ENCODE measurements at regions not wholly inside any gene's neighbourhood (a gene's known extent, or its start where the extent isn't known, plus 50 kb on each side); places are given as distances from the start of the nearest gene placed in this dataset.
A peak's percentile ranks its signal among the peaks of the same experiment; 100 is the strongest.
"Not testable (repeated sequence)": the region's sequence is repeated elsewhere in the genome, so short reads cannot be mapped to it uniquely, and the experiment has no call there.

DNA sequence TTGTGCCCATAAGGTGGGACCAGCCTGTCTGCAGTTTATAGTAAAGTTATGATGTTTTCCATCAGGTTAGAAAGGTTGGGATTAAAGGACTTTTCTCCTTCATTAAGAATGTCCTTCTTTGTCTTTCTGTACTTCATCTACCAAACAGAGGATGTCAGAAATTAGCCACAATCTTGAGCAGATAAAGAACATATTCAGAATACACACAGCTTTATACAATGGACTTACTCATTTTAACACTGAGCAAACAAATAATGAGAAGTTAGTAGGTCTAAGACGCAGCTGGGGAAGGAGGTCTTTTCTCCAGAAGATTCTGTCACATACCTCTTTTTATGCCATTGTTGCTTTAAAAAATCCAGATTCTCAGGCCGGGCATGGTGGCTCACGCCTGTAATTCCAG is 57.0 kb upstream of the CYP2D6 start:
- intact Hi-C loops (cut with DNase I) = no loop called here
- no peak for TF ChIP-seq POLR2A (IDR thresholded peaks at IDR 0.05)
- no peak for TF ChIP-seq CTCF (IDR thresholded peaks at IDR 0.05)

GRCh38 chr22:42185915-42186439 is 55.4 kb upstream of the CYP2D6 start:
- peaks cover 0 to 6% (median 0%) of the 10 kb centered on the region in 4 donors for H3K4me1 ChIP-seq
- TF ChIP-seq POLR2A (IDR thresholded peaks at IDR 0.05) = no peak
- no peak for TF ChIP-seq CTCF (IDR thresholded peaks at IDR 0.05)
- H3K36me3 ChIP-seq = no peaks in the 10 kb centered on the region
- no peaks in the 10 kb centered on the region for H3K27me3 ChIP-seq
- 79% methylated on average over 2 of the region's 2 CpGs for WGBS (ENCODE audit: insufficient coverage, low coverage, low lambda C conversion rate, missing lambda C conversion rate)
- no peak overlapping the region for H3K4me3 ChIP-seq
- DNase-seq (no peak), ATAC-seq (no peak)
- H3K27ac ChIP-seq = no peak overlapping the region
- no peaks in the 10 kb centered on the region for H3K9me3 ChIP-seq
- intact Hi-C loops (cut with DNase I) = no loop called here

More for the DNA sequence above, 57.0 kb upstream of the CYP2D6 start:
- Histone ChIP-seq H3K9me3 (no peaks in the 10 kb centered on the region), H3K27me3 (no peaks in the 10 kb centered on the region), H3K4me1 (peaks cover 0 to 6% (median 3%) of the 10 kb centered on the region in 4 donors), H3K4me3 (no peak overlapping the region), H3K36me3 (no peaks in the 10 kb centered on the region), H3K27ac (no peak overlapping the region)
- WGBS (ENCODE audit: insufficient coverage, low coverage, low lambda C conversion rate, missing lambda C conversion rate) = 94% methylated on average over 3 of the region's 3 CpGs
- ATAC-seq = no peak
- no peak for DNase-seq

- peaks cover 0 to 6% (median 0%) of the 10 kb centered on the region in 4 donors for H3K4me1 ChIP-seq
- 85% methylated on average over 3 of the region's 4 CpGs for WGBS (ENCODE audit: insufficient coverage, low coverage, low lambda C conversion rate, missing lambda C conversion rate)
- no peak overlapping the region for H3K27ac ChIP-seq
- H3K9me3 ChIP-seq = no peaks in the 10 kb centered on the region
- no peak overlapping the region for H3K4me3 ChIP-seq
- ATAC-seq (no peak), DNase-seq (no peak)
- intact Hi-C loops (cut with DNase I) = no loop called here
- no peaks in the 10 kb centered on the region for H3K27me3 ChIP-seq
- no peaks in the 10 kb centered on the region for H3K36me3 ChIP-seq
- TF ChIP-seq POLR2A (IDR thresholded peaks at IDR 0.05) (no peak), CTCF (IDR thresholded peaks at IDR 0.05) (no peak)
Measured at GRCh38 chr22:42184852-42185251, 54.2 kb upstream of the CYP2D6 start.

- ATAC-seq; H3K27ac ChIP-seq; H3K36me3 ChIP-seq; H3K27me3 ChIP-seq; intact Hi-C loops (cut with DNase I); H3K9me3 ChIP-seq; H3K4me1 ChIP-seq; H3K4me3 ChIP-seq; DNase-seq: not testable (repeated sequence)
- 76% methylated on average over 7 of the region's 11 CpGs for WGBS (ENCODE audit: insufficient coverage, low coverage, low lambda C conversion rate, missing lambda C conversion rate)
Measured at GRCh38 chr22:42183461-42184059, 53.0 kb upstream of the CYP2D6 start.

GRCh38 chr22:42180349-42180842 is 49.8 kb upstream of the CYP2D6 start:
- Histone ChIP-seq H3K4me3 (no peak overlapping the region), H3K36me3 (no peaks in the 10 kb centered on the region), H3K9me3 (no peaks in the 10 kb centered on the region), H3K27me3 (no peaks in the 10 kb centered on the region), H3K27ac (no peak overlapping the region), H3K4me1 (peaks cover 0 to 15% (median 0%) of the 10 kb centered on the region in 4 donors)
- WGBS (ENCODE audit: insufficient coverage, low coverage, low lambda C conversion rate, missing lambda C conversion rate) = 47% methylated on average over 5 of the region's 6 CpGs
- intact Hi-C loops (cut with DNase I) = no loop called here
- DNase-seq (no peak), ATAC-seq (peak; percentile 40 to 76 (median 60))
- TF ChIP-seq CTCF (IDR thresholded peaks at IDR 0.05) = no peak
- no peak for TF ChIP-seq POLR2A (IDR thresholded peaks at IDR 0.05)

Measured in right lobe of liver (tissue), 6 donors.